SK-MEL-5 (cell line): ENCODE measurements at regions not wholly inside any gene's neighbourhood (a gene's known extent, or its start where the extent isn't known, plus 50 kb on each side); places are given as distances from the start of the nearest gene placed in this dataset.
"Not testable (repeated sequence)": the region's sequence is repeated elsewhere in the genome, so short reads cannot be mapped to it uniquely, and the experiment has no call there.

Experiments used
- DNase-seq: peaks from one replicate; pipeline ENCODE4 v3.0.0-alpha.2; 2016; ENCODE audit warnings: low read depth, low spot score
- in situ Hi-C: cut with HindIII; loops from 2 replicates; pipeline ENCODE4 v1.10.0; 2016; ENCODE audit warnings: low sequenced_read_pairs, high pct_unique_total_duplicates, low pct_unique_long_range_greater_than_20kb

DNA sequence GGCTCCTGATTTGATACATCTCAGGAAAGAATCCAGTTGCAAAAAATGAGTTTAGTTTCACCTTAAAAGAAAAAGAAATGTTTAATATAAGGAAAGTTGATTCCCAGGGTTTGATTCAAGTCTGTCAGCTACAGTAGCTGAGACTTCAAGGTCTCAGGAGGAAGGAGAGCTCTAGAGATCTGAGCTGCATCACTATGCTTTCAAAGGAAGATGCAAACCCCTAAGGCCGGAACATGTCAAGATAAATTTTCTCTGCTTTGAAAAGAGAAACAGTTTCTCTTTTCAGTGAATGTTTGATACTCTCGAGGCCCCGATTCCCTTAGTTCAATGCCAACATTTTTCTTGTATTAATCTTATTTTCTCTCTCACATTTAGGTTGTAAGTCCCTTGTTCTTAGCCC lies 128.6 kb downstream of the RGPD3 start:
- no peak for DNase-seq
- in situ Hi-C loops, result no loop called here

DNA sequence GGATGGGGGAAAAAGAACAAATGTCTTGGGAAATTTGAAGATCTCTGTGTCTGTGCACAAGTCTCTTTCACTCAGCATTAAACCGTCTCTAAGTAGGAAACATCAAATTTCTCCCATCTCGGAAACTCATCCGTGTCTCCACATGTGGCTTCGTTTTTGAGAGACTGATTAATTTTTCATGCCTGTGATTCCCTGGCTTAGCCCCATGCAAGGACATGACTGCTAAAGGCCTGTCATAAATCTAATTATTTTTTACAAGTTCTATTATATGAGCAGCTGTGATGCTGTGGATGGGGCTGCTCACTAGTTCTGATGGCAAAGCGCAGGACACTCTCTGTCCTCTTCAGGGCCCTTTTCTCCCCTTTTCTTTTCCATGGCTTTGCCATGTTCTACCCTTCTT lies 129.1 kb downstream of the RGPD3 start:
- in situ Hi-C loops, result no loop called here
- DNase-seq, result no peak

DNA sequence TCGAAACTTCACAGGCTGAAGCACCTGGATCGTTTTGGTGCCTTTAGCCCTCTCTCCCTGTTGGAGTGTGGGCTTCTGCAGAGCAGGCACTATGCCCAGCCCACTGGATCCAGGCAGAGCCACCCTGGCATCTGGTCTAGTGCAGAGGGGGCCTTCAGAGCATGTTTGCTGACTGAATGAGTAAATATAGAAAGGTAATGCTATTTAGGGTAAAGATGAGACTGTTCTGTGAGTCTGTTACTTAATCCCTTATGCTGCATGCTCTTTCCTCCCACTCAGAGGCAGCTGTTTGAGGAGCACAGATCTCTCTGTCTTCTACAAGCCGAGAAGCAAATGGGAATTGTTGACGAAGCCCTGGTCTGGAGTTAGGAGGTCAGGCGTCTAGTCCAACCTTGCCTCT lies 130.2 kb downstream of the RGPD3 start:
- DNase-seq, result no peak
- in situ Hi-C loops, result no loop called here

DNA sequence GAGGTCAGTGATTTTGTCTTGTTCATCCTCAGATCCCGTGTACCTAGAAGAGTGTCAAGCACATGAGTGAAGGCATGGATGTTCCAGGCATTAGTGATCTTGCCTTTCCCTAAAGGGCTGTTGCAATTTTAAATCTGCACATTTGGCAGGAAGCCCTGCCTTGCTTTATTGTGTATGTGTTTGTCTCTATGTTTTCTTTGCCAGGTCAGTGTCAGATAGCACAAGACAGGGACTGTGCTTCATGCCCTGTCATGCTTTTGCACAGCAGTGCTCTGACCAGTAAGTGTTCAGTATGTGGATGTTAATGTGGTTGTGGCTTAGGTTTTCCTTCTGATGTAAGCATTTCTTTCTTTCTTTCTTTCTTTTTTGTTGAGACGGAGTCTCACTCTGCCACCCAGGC lies 131.5 kb downstream of the RGPD3 start:
- DNase-seq, result no peak
- in situ Hi-C loops, result no loop called here

DNA sequence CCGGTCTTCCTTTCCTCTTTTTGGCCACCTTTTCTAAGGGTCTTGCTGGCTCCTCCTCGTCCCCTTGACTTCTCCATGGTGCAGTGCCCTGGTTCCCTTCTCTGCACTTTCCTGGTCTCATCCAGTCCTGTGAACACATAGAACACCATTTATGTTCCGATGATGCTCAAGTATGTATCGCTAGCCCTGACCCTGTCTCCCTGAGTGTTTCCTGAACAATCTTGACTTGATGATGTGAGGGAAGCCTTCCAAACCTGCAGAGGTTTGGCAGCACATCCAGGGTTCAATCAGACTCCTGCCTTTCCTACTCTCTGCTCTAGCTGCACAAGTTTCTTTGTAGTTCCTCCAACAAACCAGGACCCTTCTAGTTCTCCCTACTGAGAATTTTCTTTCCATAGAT lies 132.1 kb downstream of the RGPD3 start:
- DNase-seq, result no peak
- in situ Hi-C loops, result no loop called here

DNA sequence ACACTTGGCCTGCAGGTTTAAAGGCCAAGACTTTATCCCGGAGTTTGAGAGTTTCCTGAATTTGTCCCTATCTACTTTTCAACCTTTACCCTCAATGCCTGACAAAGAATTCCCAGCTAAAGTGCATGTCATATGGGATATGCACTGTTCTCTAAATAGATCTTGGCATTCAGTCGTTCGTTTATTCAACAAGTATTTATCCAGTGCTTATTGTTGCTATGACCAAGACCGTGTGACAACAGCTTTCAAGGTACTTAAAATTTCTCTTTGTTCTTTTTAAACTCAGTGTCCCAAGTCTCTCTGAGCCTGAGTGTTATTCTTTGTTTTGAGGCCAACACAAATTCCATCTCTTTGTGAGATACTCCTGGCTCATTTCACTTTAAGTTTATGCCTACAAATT lies 133.4 kb downstream of the RGPD3 start:
- no peak for DNase-seq
- in situ Hi-C loops, result no loop called here

DNA sequence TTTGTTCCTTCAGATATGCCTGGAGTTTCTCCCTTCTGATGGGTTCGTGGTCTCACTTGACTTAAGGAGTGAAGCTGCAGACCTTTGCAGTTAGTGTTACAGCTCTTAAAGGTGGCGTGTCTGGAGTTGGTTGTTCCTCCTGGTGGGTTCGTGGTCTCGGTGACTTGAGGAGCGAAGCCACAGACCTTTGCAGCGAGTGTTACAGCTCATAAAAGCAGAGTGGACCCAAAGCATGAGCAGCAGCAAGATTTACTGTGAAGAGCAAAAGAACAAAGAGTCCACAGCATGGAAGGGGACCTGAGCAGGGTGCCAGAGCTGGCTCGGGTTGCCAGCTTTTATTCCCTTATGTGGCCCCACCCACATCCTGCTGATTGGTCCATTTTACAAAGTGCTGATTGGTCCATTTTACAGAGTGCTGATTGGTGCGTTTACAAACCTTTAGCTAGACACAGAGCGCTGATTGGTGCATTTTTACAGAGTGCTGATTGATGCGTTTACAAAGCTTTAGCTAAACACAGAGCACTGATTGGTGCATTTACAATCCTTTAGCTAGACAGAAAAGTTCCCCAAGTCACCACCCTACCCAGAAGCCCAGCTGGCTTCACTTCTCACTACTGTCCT lies 134.8 kb downstream of the RGPD3 start:
- in situ Hi-C loops, DNase-seq: not testable (repeated sequence)

DNA sequence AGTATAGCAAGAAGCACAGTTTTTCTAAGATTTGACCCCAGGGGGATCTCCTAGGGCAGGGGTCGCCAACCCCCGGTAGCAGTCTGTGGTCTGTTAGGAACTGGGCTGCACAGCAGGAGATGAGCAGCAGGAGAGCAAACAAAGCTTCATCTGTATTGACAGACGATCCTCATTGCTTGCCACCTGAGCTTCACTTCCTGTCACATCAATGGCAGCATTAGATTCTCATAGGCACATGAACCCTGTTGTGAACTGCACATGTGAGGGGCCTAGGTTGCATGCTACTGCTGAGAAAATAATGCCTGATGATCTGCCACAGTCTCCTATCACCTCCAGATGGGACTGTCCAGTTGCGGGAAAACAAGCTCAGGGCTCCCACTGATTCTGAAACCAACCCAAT lies 136.2 kb downstream of the RGPD3 start:
- in situ Hi-C loops, result no loop called here
- DNase-seq, result peak; percentile 50

DNA sequence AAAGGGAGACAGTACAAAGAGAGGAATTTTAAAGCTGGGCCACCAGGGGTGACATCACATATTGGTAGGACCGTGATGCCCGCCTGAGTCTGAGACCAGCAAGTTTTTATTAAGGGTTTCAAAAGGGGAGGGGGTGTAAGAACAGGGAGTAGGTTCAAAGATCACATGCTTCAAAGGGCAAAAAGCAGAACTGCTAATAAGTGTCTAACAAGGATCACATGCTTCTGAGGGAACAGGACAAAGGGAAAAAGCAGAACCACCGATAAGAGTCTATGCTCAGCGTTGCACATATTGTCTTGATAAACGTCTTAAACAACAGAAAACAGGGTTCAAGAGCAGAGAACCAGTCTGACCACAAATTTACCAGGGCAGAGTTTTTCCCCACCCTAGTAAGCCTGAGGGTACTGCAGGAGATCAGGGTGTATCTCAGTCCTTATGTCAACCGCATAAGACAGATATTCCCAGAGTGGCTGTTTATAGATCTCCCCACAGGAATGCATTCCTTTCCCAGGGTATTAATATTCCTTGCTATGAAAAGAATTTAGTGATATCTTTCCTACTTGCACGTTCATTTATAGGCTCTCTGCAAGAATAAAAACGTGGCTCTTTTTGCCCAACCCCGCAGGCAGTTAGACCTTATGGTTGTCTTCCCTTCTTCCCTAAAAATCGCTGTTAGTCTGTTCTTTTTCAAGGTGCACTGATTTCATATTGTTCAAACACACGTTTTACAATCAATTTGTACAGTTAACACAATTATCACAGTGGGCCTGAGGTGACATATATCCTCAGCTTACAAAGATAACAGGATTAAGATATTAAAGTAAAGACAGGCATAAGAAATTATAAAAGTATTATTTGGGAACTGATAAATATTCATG lies 136.5 kb upstream of the UXS1 start:
- DNase-seq, in situ Hi-C loops: not testable (repeated sequence)

DNA sequence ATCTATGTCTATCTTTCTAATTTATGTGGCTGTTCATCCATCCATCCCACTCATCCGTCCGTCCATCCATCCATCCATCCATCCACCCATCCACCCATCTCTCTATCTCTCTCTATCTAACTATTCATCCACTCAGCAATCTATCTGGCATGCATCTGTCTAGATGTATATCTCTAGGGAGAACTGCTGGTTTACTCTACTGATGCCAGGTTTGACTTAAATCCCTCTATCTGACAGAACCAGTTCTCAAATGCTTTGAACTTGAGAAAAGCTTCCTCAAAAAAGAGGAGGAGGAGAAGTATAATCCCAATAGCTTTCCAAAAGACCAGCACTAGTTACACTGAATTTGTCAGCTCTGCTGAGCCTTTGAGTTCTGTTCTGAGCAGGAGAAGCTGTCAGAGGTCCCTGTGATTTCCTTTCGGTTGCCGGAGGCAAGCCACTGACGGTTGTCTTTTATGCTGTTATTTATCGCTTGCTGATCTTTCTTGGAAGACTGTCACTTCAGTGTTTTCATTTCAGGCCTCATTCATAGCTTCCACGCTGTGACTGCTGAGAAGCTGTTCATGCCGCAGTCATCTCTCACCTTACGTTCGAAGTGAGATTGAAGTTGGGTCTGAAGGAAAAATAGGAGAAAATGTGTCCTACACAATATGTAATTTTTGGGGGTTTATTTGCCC lies 129.4 kb upstream of the UXS1 start:
- in situ Hi-C loops, result no loop called here
- DNase-seq, result no peak

DNA sequence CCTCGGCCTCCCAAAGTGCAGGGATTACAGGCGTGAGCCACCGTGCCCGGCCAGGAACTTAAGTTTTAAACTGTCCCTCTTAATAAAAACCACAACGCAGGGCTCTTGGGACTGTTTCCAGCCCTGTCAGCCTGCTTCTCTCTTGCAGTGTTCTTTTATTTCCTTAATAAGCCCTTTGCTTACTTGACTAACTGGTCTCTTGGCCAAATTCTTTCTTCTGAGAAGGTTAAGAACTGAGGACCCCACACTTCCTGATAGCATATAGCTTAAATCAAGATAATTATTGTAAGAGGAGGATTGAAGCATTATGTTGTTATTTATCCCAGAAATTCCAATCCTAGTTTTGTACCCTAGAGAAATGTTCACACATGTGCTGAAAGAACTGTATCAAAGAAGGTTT lies 128.2 kb upstream of the UXS1 start:
- in situ Hi-C loops, result no loop called here
- DNase-seq, result no peak

DNA sequence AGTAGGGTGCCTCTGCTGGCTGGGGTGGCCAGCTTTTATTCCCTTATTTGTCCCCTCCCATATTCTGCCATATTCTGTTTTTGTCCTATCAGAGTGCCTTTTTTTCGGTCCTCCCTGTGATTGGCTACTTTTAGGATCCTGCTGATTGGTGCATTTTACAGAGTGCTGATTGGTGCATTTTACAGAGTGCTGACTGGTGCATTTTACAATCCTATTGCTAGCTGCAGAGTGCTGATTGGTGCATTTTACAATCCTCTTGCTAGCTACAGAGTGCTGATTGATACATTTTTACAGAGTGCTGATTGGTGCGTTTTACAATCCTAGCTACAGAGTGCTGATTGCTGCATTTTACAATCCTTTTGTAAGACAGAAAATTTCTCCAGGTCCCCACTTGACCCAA lies 126.3 kb upstream of the UXS1 start:
- DNase-seq, in situ Hi-C loops: not testable (repeated sequence)

DNA sequence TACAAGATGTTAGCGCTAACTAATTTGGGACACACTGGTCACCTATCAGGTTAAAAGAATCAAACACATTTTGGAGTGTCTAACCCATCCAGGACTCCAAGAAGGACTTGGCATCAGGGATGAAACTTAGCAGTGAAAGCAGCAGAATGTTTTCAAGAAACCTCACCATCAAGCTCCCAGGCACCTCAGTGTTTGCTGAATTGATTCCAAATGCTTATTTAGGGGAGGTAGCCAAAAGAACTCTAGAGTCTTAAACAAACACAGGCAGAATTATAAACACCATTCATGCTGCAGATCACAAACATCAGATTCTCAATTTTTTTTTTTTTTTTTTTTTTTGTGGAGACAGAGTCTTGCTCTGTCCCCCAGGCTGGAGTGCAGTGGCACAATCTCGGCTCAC lies 122.8 kb upstream of the UXS1 start:
- in situ Hi-C loops, result no loop called here
- DNase-seq, result no peak

DNA sequence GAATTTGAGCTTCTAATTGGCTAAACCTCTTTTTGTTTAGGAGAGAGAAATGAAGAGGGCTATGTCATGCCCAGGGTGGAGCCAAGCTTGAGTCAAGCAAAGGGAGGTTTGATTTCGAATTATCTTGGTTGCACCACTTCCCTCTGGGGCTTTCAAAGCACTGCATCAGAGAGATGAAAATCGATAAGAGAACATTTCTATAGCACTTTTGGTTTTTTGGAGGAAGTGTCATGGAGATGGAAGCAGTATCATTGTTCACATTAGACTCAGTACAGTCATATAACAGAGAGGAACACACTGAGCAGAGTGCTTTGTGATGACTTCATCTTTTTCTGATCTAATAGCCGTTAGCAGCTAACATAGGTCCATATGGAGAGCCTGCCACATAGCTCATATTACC lies 120.3 kb upstream of the UXS1 start:
- in situ Hi-C loops, result no loop called here
- no peak for DNase-seq

DNA sequence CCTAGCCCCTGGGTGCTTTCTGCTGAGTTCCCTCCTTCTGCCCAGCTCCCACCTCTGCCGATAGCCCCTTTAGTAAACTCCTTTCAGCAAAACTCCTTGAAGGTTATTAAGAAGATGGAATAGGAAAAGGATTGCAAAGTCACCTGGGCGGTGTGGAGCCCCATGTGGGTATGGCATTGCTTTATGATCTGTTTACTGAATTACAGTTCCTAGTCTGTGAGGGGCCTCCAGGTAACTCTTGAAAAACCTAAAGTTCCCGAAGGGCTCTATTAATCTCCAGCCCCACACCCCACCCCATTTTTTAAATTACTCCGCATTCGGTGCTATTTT lies 116.9 kb upstream of the UXS1 start:
- in situ Hi-C loops, result no loop called here
- DNase-seq, result no peak

DNA sequence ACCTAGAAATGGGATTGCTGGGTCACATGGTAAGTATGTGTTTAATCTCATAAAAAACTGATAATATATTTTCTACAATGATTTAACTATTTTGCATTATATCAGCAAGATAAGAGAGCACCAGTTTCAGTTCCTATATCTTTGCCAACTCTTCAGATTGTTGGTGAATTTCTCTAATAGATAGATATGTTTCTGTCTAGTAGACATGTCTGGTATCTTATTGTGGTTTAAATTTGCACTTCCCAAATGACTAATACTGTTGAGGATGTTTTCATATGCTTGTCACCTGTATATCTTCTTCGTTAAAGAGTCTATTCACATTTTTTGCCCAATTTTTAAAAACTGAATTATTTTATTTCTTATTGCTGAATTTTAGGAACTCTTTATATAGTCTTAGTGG lies 113.8 kb upstream of the UXS1 start:
- in situ Hi-C loops, result no loop called here
- no peak for DNase-seq

DNA sequence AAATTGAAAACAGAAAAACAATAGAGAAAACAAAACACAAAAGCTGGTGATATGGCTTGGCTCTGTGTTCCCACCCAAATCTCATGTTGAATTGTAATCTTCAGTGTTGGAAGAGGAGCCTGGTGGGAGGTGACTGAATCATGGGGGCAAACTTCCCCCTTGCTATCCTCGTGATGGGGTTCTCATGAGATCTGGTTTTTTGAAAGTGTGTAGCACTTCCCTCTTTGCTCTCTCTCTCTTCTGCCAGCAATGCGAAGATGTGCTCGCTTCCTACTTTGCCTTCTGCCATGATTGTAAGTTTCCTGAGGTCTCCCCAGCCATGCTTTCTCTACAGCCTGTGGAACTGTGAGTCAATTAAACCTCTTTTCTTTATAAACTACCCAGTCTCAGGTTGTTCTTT lies 112.3 kb upstream of the UXS1 start:
- in situ Hi-C loops, result no loop called here
- DNase-seq, result no peak

DNA sequence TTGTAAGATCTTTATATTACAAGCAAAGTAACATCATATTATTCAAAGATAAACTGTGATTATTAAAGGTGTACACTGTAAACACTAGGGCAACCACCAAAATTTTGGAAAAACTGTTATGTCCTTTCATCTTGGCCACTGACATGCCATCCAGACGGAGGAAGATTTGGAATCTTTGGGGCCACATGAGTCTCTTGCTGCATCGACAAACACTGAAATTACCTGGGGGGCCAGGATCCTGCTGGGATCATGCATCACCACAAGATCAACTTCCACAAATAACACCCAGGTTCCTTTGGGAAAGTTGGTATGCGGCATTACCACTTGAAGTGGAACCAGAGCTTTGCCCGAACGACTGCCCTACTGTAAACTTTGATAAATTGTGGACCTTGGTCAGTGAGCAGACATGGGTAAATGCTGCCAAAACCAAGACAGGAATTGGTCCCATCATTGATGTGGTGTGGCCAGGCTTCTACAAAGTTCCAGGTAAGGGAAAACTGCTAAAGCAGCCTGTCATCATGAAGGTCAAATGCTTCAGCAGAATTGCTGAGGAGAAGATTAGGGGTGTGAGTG lies 110.6 kb upstream of the UXS1 start:
- in situ Hi-C loops, result no loop called here
- DNase-seq, result no peak

DNA sequence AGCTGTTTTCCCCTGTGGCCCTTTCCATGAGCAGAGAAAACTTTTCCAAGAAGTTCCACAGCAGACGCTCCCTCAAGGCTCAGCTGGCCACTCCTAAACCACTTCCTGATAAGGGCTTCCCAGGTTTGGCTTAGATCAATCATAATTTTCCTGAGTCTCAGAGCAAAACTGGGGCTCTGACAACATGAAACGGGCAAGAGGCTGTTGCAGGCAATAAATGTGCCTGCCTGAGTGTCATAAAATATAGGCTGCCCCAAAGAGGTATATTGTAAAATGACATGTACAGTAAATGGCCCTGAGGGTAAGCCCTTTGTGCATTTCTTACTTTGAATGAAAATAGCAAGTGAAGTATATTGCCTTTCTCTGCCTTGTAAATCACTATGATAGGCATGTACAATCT lies 105.6 kb upstream of the UXS1 start:
- in situ Hi-C loops, result no loop called here
- no peak for DNase-seq
